ENCODE measurements at regions not wholly inside any gene's neighbourhood (a gene's known extent, or its start where the extent isn't known, plus 50 kb on each side); places are given as distances from the start of the nearest gene placed in this dataset.
"Not testable (repeated sequence)": the region's sequence is repeated elsewhere in the genome, so short reads cannot be mapped to it uniquely, and the experiment has no call there.

- TF ChIP-seq POLR2A (IDR thresholded peaks at IDR 0.05) (no peak), EP300 (IDR thresholded peaks at IDR 0.05) (no peak), POLR2AphosphoS5 (IDR thresholded peaks at IDR 0.05) (no peak), CTCF (IDR thresholded peaks at IDR 0.05) (no peak)
- H3K27ac ChIP-seq = no peak overlapping the region
- intact Hi-C loops (cut with DNase I) = loop anchor here (10.0 kb wide), 3 partner anchors 88 to 258 kb away; partner anchors contain the start of gene IRF2BP2
- H3K4me1 ChIP-seq = no peaks in the 10 kb centered on the region
- H3K36me3 ChIP-seq = no peaks in the 10 kb centered on the region
- H3K27me3 ChIP-seq = no peaks in the 10 kb centered on the region
- WGBS, 2 donors = 65 to 84% methylated on average over 7 of the region's 7 CpGs
- no peak for DNase-seq
- no peak overlapping the region for H3K4me3 ChIP-seq
- H3K9me3 ChIP-seq = no peaks in the 10 kb centered on the region
Measured at GRCh38 chr1:234826352-234826751, 216.4 kb upstream of the IRF2BP2 start.

GRCh38 chr1:234825498-234826165, 215.7 kb upstream of the IRF2BP2 start:
- intact Hi-C loops (cut with DNase I) = loop anchor here (10.0 kb wide), 3 partner anchors 89 to 259 kb away; partner anchors contain the start of gene IRF2BP2
- H3K36me3 ChIP-seq = no peaks in the 10 kb centered on the region
- no peaks in the 10 kb centered on the region for H3K9me3 ChIP-seq
- H3K27me3 ChIP-seq = no peaks in the 10 kb centered on the region
- H3K27ac ChIP-seq = no peak overlapping the region
- TF ChIP-seq EP300 (IDR thresholded peaks at IDR 0.05) (no peak), POLR2AphosphoS5 (IDR thresholded peaks at IDR 0.05) (no peak), POLR2A (IDR thresholded peaks at IDR 0.05) (no peak), CTCF (IDR thresholded peaks at IDR 0.05) (no peak)
- peaks cover 0 to 6% (median 0%) of the 10 kb centered on the region in 4 donors for H3K4me1 ChIP-seq
- H3K4me3 ChIP-seq = no peak overlapping the region
- no peak for DNase-seq
- 15 to 62% methylated on average over 7 of the region's 7 CpGs for WGBS, 2 donors

- not testable (repeated sequence) for H3K4me3 ChIP-seq, H3K27ac ChIP-seq, H3K9me3 ChIP-seq, H3K36me3 ChIP-seq, H3K4me1 ChIP-seq, DNase-seq, H3K27me3 ChIP-seq
- intact Hi-C loops (cut with DNase I) = loop anchor here (10.0 kb wide), 3 partner anchors 90 to 260 kb away; partner anchors contain the start of gene IRF2BP2
- 32 to 79% methylated on average over 7 of the region's 7 CpGs for whole genome bisulfite sequencing, 2 donors
Measured at GRCh38 chr1:234824836-234825235, 214.9 kb upstream of the IRF2BP2 start.

GRCh38 chr1:234823191-234824176, 213.5 kb upstream of the IRF2BP2 start:
- 22 to 73% methylated on average over 16 of the region's 16 CpGs for WGBS, 2 donors
- H3K27me3 ChIP-seq = no peaks in the 10 kb centered on the region
- H3K9me3 ChIP-seq = no peaks in the 10 kb centered on the region
- DNase-seq = no peak
- H3K36me3 ChIP-seq = no peaks in the 10 kb centered on the region
- H3K4me3 ChIP-seq = no peak overlapping the region
- H3K4me1 ChIP-seq = peaks cover 0 to 9% (median 0%) of the 10 kb centered on the region in 4 donors
- no peak overlapping the region for H3K27ac ChIP-seq
- intact Hi-C loops (cut with DNase I) = loop anchor here (10.0 kb wide), 3 partner anchors 91 to 261 kb away; partner anchors contain the start of gene IRF2BP2
- TF ChIP-seq EP300 (IDR thresholded peaks at IDR 0.05) (no peak), POLR2AphosphoS5 (IDR thresholded peaks at IDR 0.05) (no peak), POLR2A (IDR thresholded peaks at IDR 0.05) (no peak), CTCF (IDR thresholded peaks at IDR 0.05) (no peak)

GRCh38 chr1:234821840-234822239, 211.9 kb upstream of the IRF2BP2 start:
- intact Hi-C loops (cut with DNase I) = loop anchor here (10.0 kb wide), 3 partner anchors 93 to 263 kb away; partner anchors contain the start of gene IRF2BP2

More at GRCh38 chr1:234821840-234822239, 211.9 kb upstream of the IRF2BP2 start:
- no peak for DNase-seq
- no peak for TF ChIP-seq EP300 (IDR thresholded peaks at IDR 0.05)
- no peak for TF ChIP-seq CTCF (IDR thresholded peaks at IDR 0.05)
- no peak for TF ChIP-seq POLR2AphosphoS5 (IDR thresholded peaks at IDR 0.05)
- TF ChIP-seq POLR2A (IDR thresholded peaks at IDR 0.05) = no peak
- Histone ChIP-seq H3K27ac (no peak overlapping the region), H3K36me3 (no peaks in the 10 kb centered on the region), H3K4me1 (peaks cover 0 to 19% (median 10%) of the 10 kb centered on the region in 4 donors), H3K27me3 (no peaks in the 10 kb centered on the region), H3K4me3 (no peak overlapping the region), H3K9me3 (no peaks in the 10 kb centered on the region)
- 96 to 97% methylated on average over 6 of the region's 6 CpGs for WGBS, 2 donors
